Loucy (cell line): ENCODE measurements at regions not wholly inside any gene's neighbourhood (a gene's known extent, or its start where the extent isn't known, plus 50 kb on each side); places are given as distances from the start of the nearest gene placed in this dataset.

Experiments used
- H2AFZ ChIP-seq: fragments of 200-600 bp; sonication (generic); 2 replicates; pipeline ENCODE4 v1.6.0; 2016; ENCODE audit warnings: antibody characterized with exemption, mild to moderate bottlenecking, low read length, moderate library complexity
- H3F3A ChIP-seq: fragments of 200-600 bp; 2 replicates; pipeline ENCODE4 v1.6.0; 2016; ENCODE audit warnings: antibody characterized with exemption, low read depth, mild to moderate bottlenecking
- H3K27me3 ChIP-seq: fragments of 200-600 bp; sonication (generic); 2 replicates; pipeline ENCODE4 v1.6.1; 2014; ENCODE audit warnings: low read length, mild to moderate bottlenecking; ENCODE audit not compliant: insufficient read depth, poor library complexity, severe bottlenecking
- H3K36me3 ChIP-seq: fragments of 200-600 bp; sonication (generic); 2 replicates; pipeline ENCODE4 v1.6.1; 2016; ENCODE audit warnings: low read length; ENCODE audit not compliant: insufficient read depth
- H3K4me1 ChIP-seq: fragments of 200-600 bp; sonication (generic); 2 replicates; pipeline ENCODE4 v1.5.1; 2014; ENCODE audit warnings: low read length, mild to moderate bottlenecking; ENCODE audit not compliant: insufficient read depth, poor library complexity, severe bottlenecking
- H3K4me2 ChIP-seq: fragments of 200-600 bp; sonication (generic); 2 replicates; pipeline ENCODE4 v1.6.0; 2014; ENCODE audit warnings: antibody characterized with exemption, low read length, low read depth, mild to moderate bottlenecking; ENCODE audit not compliant: poor library complexity, severe bottlenecking
- H3K4me3 ChIP-seq: fragments of 200-600 bp; sonication (generic); 2 replicates; pipeline ENCODE4 v1.5.1; 2014; ENCODE audit warnings: low read length, mild to moderate bottlenecking, mixed read lengths; ENCODE audit not compliant: poor library complexity, severe bottlenecking
- H3K79me2 ChIP-seq: fragments of 200-600 bp; sonication (generic); 2 replicates; pipeline ENCODE4 v1.6.1; 2014; ENCODE audit warnings: low read length; ENCODE audit not compliant: insufficient read depth
- H3K9ac ChIP-seq: fragments of 200-600 bp; sonication (generic); 2 replicates; pipeline ENCODE4 v1.6.0; 2014; ENCODE audit warnings: mild to moderate bottlenecking, low read depth, low read length, moderate library complexity; ENCODE audit not compliant: poor library complexity, severe bottlenecking
- H3K9me2 ChIP-seq: fragments of 200-600 bp; sonication (generic); replicated peaks from 2 replicates; pipeline ENCODE4 v1.6.1; 2016; ENCODE audit warnings: low read depth, low read length, mixed read lengths
- H3K9me3 ChIP-seq: fragments of 200-600 bp; sonication (generic); 2 replicates; pipeline ENCODE4 v1.6.1; 2014; ENCODE audit warnings: mild to moderate bottlenecking, antibody characterized with exemption, low read length, low read depth; ENCODE audit not compliant: insufficient read depth
- H4K20me1 ChIP-seq: fragments of 200-600 bp; sonication (generic); 2 replicates; pipeline ENCODE4 v1.6.0; 2014; ENCODE audit warnings: antibody characterized with exemption, low read length, mild to moderate bottlenecking; ENCODE audit not compliant: insufficient read depth, poor library complexity, severe bottlenecking
- EZH2phosphoT487 ChIP-seq: fragments of 200-600 bp; IDR thresholded peaks from 2 replicates; pipeline ENCODE4 v1.6.1; 2018; ENCODE audit warnings: antibody characterized with exemption, mild to moderate bottlenecking, moderate library complexity, borderline replicate concordance
- TF ChIP-seq, protein P1 (sequence below): fragments of 200-600 bp; sonication (generic); conservative IDR thresholded peaks from 2 replicates; pipeline ENCODE4 v1.5.1; 2014; ENCODE audit warnings: mild to moderate bottlenecking, antibody characterized with exemption, low read length

DNA sequence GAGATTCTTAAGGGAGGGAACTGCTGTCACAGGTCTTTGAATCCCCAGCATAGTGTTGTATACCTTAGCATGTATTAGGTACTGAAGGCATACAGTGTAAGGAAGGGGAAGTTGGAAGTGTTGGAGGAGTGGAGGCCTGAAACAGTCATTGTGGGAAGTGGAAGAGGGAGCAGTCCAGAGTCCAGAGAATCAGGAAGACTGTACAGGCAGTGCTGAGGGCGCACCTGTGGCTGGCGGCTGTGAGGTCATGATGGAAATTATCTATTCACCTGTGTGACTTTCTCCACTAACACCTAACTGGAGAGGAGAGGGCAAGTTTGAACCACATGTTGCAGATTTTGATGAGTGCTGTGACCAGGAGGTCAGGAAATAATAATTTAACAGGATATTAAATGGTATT, 119.7 kb upstream of the NIPBL start:
- TF ChIP-seq, protein P1, sequence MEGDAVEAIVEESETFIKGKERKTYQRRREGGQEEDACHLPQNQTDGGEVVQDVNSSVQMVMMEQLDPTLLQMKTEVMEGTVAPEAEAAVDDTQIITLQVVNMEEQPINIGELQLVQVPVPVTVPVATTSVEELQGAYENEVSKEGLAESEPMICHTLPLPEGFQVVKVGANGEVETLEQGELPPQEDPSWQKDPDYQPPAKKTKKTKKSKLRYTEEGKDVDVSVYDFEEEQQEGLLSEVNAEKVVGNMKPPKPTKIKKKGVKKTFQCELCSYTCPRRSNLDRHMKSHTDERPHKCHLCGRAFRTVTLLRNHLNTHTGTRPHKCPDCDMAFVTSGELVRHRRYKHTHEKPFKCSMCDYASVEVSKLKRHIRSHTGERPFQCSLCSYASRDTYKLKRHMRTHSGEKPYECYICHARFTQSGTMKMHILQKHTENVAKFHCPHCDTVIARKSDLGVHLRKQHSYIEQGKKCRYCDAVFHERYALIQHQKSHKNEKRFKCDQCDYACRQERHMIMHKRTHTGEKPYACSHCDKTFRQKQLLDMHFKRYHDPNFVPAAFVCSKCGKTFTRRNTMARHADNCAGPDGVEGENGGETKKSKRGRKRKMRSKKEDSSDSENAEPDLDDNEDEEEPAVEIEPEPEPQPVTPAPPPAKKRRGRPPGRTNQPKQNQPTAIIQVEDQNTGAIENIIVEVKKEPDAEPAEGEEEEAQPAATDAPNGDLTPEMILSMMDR, result no peak
- TF ChIP-seq EZH2phosphoT487, result no peak
- H3K4me2 ChIP-seq, result no peak overlapping the region

DNA sequence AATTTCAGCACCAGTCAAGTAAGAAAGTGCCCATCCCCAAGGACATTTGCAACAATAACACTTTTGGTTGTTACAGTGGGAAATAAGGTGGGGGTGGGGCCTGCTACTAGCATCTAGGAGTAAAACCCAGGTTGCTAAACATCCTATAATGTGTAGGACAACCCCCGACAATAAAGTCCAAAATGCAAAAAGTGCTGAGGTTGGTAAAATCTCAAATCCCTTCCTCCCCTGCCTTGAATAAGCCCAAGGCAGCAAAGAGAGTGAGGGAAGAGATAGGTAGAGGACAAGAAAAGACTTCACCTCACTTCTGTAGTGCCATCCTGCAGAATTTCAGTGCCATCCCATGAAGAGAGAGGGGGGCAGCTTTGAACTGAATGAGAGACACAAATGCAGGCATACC, 117.5 kb upstream of the NIPBL start:
- Histone ChIP-seq H3F3A (no peaks in the 10 kb centered on the region), H3K9me3 (no peaks in the 10 kb centered on the region), H3K4me3 (no peak overlapping the region), H3K4me1 (peaks cover 10% of the 10 kb centered on the region), H2AFZ (no peak overlapping the region), H3K9me2 (no peaks in the 10 kb centered on the region), H3K9ac (no peak overlapping the region), H3K36me3 (no peaks in the 10 kb centered on the region), H4K20me1 (no peaks in the 10 kb centered on the region), H3K4me2 (peak overlapping the region; percentile 31), H3K79me2 (no peaks in the 10 kb centered on the region), H3K27me3 (no peaks in the 10 kb centered on the region)
- no peak for TF ChIP-seq EZH2phosphoT487
- TF ChIP-seq, protein P1, result no peak

More for the DNA sequence above, 119.7 kb upstream of the NIPBL start:
- H3K27me3 ChIP-seq, result no peaks in the 10 kb centered on the region
- no peaks in the 10 kb centered on the region for H3K36me3 ChIP-seq
- H3K9me3 ChIP-seq, result no peaks in the 10 kb centered on the region
- H3K9me2 ChIP-seq, result no peaks in the 10 kb centered on the region
- H3K79me2 ChIP-seq, result no peaks in the 10 kb centered on the region
- H3K9ac ChIP-seq, result no peak overlapping the region
- no peak overlapping the region for H2AFZ ChIP-seq
- H4K20me1 ChIP-seq, result no peaks in the 10 kb centered on the region
- H3F3A ChIP-seq, result no peaks in the 10 kb centered on the region
- H3K4me3 ChIP-seq, result no peak overlapping the region
- H3K4me1 ChIP-seq, result peaks cover 10% of the 10 kb centered on the region

DNA sequence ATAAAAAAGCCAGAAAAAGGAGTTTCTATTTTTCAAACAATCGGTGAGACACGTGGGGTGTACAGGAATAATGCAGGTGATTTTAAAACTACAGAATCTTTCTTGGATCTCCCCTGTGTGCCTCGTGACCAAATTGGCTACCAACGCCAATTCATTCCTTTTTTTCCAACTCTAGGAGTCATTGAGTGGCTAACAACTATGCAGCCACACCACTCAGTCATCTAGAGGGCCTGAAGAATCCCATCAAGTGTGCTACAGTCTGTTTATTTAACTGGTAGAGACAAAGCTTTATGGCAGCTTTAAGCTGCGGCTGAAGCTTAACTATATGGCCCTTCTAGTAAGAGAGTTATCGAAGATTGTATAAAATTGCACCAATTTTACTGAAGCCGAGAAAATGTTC, 113.1 kb upstream of the NIPBL start:
- Histone ChIP-seq H3K9ac (no peak overlapping the region), H4K20me1 (no peaks in the 10 kb centered on the region), H3K4me3 (no peak overlapping the region), H2AFZ (no peak overlapping the region), H3F3A (no peaks in the 10 kb centered on the region), H3K9me3 (no peaks in the 10 kb centered on the region), H3K9me2 (no peaks in the 10 kb centered on the region), H3K36me3 (no peaks in the 10 kb centered on the region), H3K4me1 (peaks cover 3% of the 10 kb centered on the region), H3K27me3 (no peaks in the 10 kb centered on the region), H3K4me2 (no peak overlapping the region), H3K79me2 (no peaks in the 10 kb centered on the region)
- TF ChIP-seq, protein P1, result no peak
- no peak for TF ChIP-seq EZH2phosphoT487
